CD14-positive monocyte (primary cell): ENCODE measurements at regions not wholly inside any gene's neighbourhood (a gene's known extent, or its start where the extent isn't known, plus 50 kb on each side); places are given as distances from the start of the nearest gene placed in this dataset.

Experiments used
- DNase-seq, 3 donors: peaks; one replicate each; pipeline ENCODE4 v3.0.0-alpha.2; 2011 to 2022
- H2AFZ ChIP-seq: 2 replicates; pipeline ENCODE4 v1.6.0; 2012; ENCODE audit warnings: mild to moderate bottlenecking, low read depth, low read length, inconsistent platforms; ENCODE audit not compliant: insufficient read depth, poor library complexity, severe bottlenecking
- H3K27ac ChIP-seq, 2 donors: 1 replicate in 1 of 2; 2 replicates in 1 of 2; pipeline ENCODE4 v1.5.1; 2012 to 2013; ENCODE audit warnings: low read length in 2 of 2, control low read depth in 1 of 2, inconsistent platforms in 1 of 2, low read depth in 1 of 2, mild to moderate bottlenecking in 1 of 2
- H3K27me3 ChIP-seq, 2 donors: one replicate each; pipeline versions ENCODE4 v1.6.0 to v1.6.1; 2011 to 2013; ENCODE audit warnings: low read length in 2 of 2; ENCODE audit not compliant: control insufficient read depth in 2 of 2, insufficient read depth in 2 of 2
- H3K36me3 ChIP-seq, 2 donors: replicated peaks in 1 of 2; 1 replicate in 1 of 2; 2 replicates in 1 of 2; pipeline versions ENCODE4 v1.5.1 to v1.6.1; 2012 to 2013; ENCODE audit warnings: low read length in 2 of 2, control low read depth in 1 of 2, inconsistent platforms in 1 of 2, mild to moderate bottlenecking in 1 of 2; ENCODE audit not compliant: insufficient read depth in 2 of 2, control insufficient read depth in 1 of 2
- H3K4me1 ChIP-seq, 2 donors: 1 replicate in 1 of 2; 2 replicates in 1 of 2; pipeline versions ENCODE4 v1.5.1 to v1.6.1; 2012 to 2013; ENCODE audit warnings: low read length in 2 of 2, control low read depth in 1 of 2, inconsistent platforms in 1 of 2, mild to moderate bottlenecking in 1 of 2, moderate library complexity in 1 of 2; ENCODE audit not compliant: insufficient read depth in 2 of 2, control insufficient read depth in 1 of 2
- H3K4me2 ChIP-seq: replicated peaks from 2 replicates; pipeline ENCODE3; 2012; ENCODE audit warnings: low read length, moderate library complexity, mild to moderate bottlenecking; ENCODE audit not compliant: poor library complexity, severe bottlenecking; ENCODE audit errors: extremely low read depth
- H3K4me3 ChIP-seq, 3 experiments: fragments of 200-600 bp in 1 of 3; sonication (generic) in 1 of 3; replicated peaks in 1 of 3; 1 replicate in 2 of 3; 2 replicates in 1 of 3; pipeline ENCODE4 v1.5.1; 2011 to 2013; ENCODE audit warnings: low read length in 3 of 3, mild to moderate bottlenecking in 3 of 3, control low read depth in 2 of 3, low read depth in 2 of 3, inconsistent platforms in 1 of 3, moderate library complexity in 1 of 3
- H3K79me2 ChIP-seq: 2 replicates; pipeline ENCODE4 v1.6.0; 2012; ENCODE audit warnings: mild to moderate bottlenecking, control low read depth, inconsistent platforms, low read length, moderate library complexity; ENCODE audit not compliant: insufficient read depth
- H3K9ac ChIP-seq: 2 replicates; pipeline ENCODE4 v1.6.0; 2017; ENCODE audit warnings: low read length, mild to moderate bottlenecking; ENCODE audit not compliant: insufficient read depth, poor library complexity, severe bottlenecking
- H3K9me3 ChIP-seq, 2 donors: replicated peaks in 1 of 2; 1 replicate in 1 of 2; 2 replicates in 1 of 2; pipeline versions ENCODE4 v1.5.1 to v1.6.1; 2012 to 2013; ENCODE audit warnings: low read length in 2 of 2, control low read depth in 1 of 2; ENCODE audit not compliant: control insufficient read depth in 1 of 2, insufficient read depth in 1 of 2
- H4K20me1 ChIP-seq: 2 replicates; pipeline ENCODE4 v1.6.0; 2012; ENCODE audit warnings: mild to moderate bottlenecking, low read length, control low read depth, moderate library complexity; ENCODE audit not compliant: insufficient read depth
- H3K27ac Mint-ChIP-seq, 7 donors: one replicate each; pipeline ENCODE4 v1.8.0; 2020; ENCODE audit warnings: mild to moderate bottlenecking in 7 of 7, mixed read lengths in 7 of 7, moderate library complexity in 6 of 7, inconsistent platforms in 2 of 7
- H3K27me3 Mint-ChIP-seq, 3 donors: one replicate each; pipeline ENCODE4 v1.8.0; 2021 to 2022; ENCODE audit warnings: low read depth in 3 of 3, mild to moderate bottlenecking in 3 of 3, mixed read lengths in 3 of 3, moderate library complexity in 3 of 3, inconsistent platforms in 1 of 3
- H3K36me3 Mint-ChIP-seq, 2 donors: one replicate each; pipeline ENCODE4 v1.8.0; 2020; ENCODE audit warnings: mixed read lengths in 2 of 2, inconsistent platforms in 1 of 2, mild to moderate bottlenecking in 1 of 2
- H3K4me1 Mint-ChIP-seq: one replicate; pipeline ENCODE4 v1.8.0; 2020; ENCODE audit warnings: mild to moderate bottlenecking, mixed read lengths
- H3K4me3 Mint-ChIP-seq, 2 donors: one replicate each; pipeline ENCODE4 v1.8.0; 2020; ENCODE audit warnings: mild to moderate bottlenecking in 2 of 2, mixed read lengths in 2 of 2, moderate library complexity in 1 of 2
- H3K9me3 Mint-ChIP-seq, 7 donors: one replicate each; pipeline ENCODE4 v1.8.0; 2020 to 2022; ENCODE audit warnings: mixed read lengths in 7 of 7, mild to moderate bottlenecking in 6 of 7, moderate library complexity in 6 of 7, inconsistent platforms in 2 of 7
- WGBS: methylation state at CpG from one replicate; pipeline ENCODE4 v1.1.5; 2013; ENCODE audit warnings: missing lambda C conversion rate; ENCODE audit not compliant: insufficient coverage; 5-methylcytosine and 5-hydroxymethylcytosine counted together
- intact Hi-C, 2 donors: fragments of 100-400 bp; cut with micrococcal nuclease; formaldehyde crosslinking; loops; one replicate each; pipeline versions ENCODE4 v1.15.0 to v1.15.1; 2023
- TF ChIP-seq, protein P1 (sequence below): fragments of 200-600 bp; IDR thresholded peaks from one replicate; pipeline ENCODE4 v1.8.0; 2022; ENCODE audit warnings: antibody characterized with exemption, mild to moderate bottlenecking

DNA sequence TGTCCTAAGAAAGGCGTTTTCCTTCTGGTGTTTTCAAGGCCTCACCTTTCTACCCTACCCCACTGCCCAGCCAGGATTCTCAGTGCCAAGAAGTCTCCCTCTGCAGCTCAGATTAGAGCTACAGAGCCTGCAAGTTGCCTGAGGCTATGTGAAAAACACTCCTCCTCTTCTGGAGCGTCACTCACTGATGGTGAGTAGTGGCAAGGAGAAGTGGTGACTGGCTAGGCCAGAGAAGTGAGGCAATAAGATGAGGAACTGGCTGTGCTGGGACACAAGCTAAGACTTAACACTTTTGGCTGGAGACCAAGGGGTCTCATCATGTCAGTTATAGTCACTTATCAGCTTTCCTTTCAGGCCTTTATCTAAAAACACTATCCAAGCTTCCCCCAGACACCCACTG, 86.7 kb upstream of the PRKAR2B start:
- Histone ChIP-seq H4K20me1 (no peaks in the 10 kb centered on the region), H2AFZ (no peak overlapping the region), H3K79me2 (no peaks in the 10 kb centered on the region), H3K27me3 (no peaks in the 10 kb centered on the region), H3K9ac (no peak overlapping the region), H3K4me3 (no peak overlapping the region), H3K9me3 (no peaks in the 10 kb centered on the region), H3K4me1 (peaks cover 17% of the 10 kb centered on the region in 2 donors), H3K36me3 (no peaks in the 10 kb centered on the region), H3K27ac (peak overlapping the region in 1 of 2 donors; percentile 23), H3K4me2 (no peak overlapping the region)
- H3K27me3 Mint-ChIP-seq, result peaks cover 0 to 3% (median 0%) of the 10 kb centered on the region in 3 donors
- intact Hi-C loops, result no loop called here
- H3K4me1 Mint-ChIP-seq, result peaks cover 19% of the 10 kb centered on the region
- H3K36me3 Mint-ChIP-seq, result peaks cover 0 to 2% of the 10 kb centered on the region in 2 donors
- H3K4me3 Mint-ChIP-seq, result no peak overlapping the region
- WGBS, result 100% methylated on average over 1 of the region's 2 CpGs
- TF ChIP-seq, protein P1, sequence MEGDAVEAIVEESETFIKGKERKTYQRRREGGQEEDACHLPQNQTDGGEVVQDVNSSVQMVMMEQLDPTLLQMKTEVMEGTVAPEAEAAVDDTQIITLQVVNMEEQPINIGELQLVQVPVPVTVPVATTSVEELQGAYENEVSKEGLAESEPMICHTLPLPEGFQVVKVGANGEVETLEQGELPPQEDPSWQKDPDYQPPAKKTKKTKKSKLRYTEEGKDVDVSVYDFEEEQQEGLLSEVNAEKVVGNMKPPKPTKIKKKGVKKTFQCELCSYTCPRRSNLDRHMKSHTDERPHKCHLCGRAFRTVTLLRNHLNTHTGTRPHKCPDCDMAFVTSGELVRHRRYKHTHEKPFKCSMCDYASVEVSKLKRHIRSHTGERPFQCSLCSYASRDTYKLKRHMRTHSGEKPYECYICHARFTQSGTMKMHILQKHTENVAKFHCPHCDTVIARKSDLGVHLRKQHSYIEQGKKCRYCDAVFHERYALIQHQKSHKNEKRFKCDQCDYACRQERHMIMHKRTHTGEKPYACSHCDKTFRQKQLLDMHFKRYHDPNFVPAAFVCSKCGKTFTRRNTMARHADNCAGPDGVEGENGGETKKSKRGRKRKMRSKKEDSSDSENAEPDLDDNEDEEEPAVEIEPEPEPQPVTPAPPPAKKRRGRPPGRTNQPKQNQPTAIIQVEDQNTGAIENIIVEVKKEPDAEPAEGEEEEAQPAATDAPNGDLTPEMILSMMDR, result no peak
- peaks cover 0 to 3% (median 0%) of the 10 kb centered on the region in 7 donors for H3K9me3 Mint-ChIP-seq
- peak overlapping the region; percentile 63 to 94 (median 87) for H3K27ac Mint-ChIP-seq
- DNase-seq, result peak; percentile 80 to 82 (median 80)

DNA sequence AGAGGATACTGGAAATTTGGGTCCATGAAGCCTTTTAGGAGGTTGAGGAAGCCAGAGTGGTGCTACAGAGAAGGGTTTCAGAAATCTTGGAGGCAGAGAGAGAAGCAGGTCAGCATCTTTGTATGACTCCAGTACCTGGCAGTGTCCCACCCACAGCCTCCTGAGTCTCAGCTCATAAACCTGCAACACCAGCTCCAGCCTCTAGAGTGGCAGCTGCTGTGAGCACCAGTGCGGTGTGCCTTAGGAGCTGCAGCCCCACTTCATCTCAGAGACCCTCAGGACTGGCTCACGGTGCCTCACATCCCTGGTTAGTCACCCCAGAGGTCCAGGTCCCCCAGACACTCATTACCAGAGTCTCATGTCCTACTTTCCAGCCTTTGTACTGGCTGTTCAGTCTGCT, 84.8 kb upstream of the PRKAR2B start:
- H3K27ac ChIP-seq, result no peak overlapping the region
- H3K9me3 ChIP-seq, result no peaks in the 10 kb centered on the region
- intact Hi-C loops, result no loop called here
- Mint-ChIP-seq H3K36me3 (peaks cover 0 to 2% of the 10 kb centered on the region in 2 donors), H3K27me3 (peaks cover 0 to 2% (median 0%) of the 10 kb centered on the region in 3 donors), H3K4me1 (peaks cover 13% of the 10 kb centered on the region), H3K27ac (peak overlapping the region in 2 of 7 donors; percentile 40 to 85), H3K4me3 (no peak overlapping the region), H3K9me3 (peaks cover 0 to 3% (median 0%) of the 10 kb centered on the region in 7 donors)
- DNase-seq, result no peak
- H3K9ac ChIP-seq, result no peak overlapping the region
- no peak overlapping the region for H2AFZ ChIP-seq
- H3K79me2 ChIP-seq, result no peaks in the 10 kb centered on the region
- H3K27me3 ChIP-seq, result no peaks in the 10 kb centered on the region
- no peaks in the 10 kb centered on the region for H4K20me1 ChIP-seq
- peaks cover 10 to 11% of the 10 kb centered on the region in 2 donors for H3K4me1 ChIP-seq
- WGBS, result 75% methylated on average over 2 of the region's 2 CpGs
- no peaks in the 10 kb centered on the region for H3K36me3 ChIP-seq
- H3K4me2 ChIP-seq, result no peak overlapping the region
- TF ChIP-seq, protein P1, result peak; percentile 27
- no peak overlapping the region for H3K4me3 ChIP-seq
